ENCODE measurements at regions not wholly inside any gene's neighbourhood (a gene's known extent, or its start where the extent isn't known, plus 50 kb on each side); places are given as distances from the start of the nearest gene placed in this dataset.

DNA sequence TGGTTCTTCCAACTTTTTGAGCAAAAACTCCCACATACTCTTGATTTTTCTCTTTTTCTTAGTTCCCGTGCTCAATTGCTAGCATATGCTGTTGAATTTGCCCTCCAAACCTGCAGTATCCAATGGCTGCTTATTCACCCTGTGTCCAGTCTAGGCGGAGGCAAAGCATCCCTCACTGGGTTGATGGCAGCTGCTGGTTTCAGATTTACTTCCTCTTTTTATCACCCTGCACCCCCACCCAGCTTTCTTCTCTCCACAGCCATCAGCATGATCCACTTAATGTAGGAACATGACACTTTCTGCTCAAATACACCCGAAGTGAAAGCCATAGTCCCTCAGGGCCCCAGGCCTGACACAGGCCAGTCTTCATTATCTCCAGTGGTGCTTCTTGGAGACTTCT lies 87.6 kb upstream of the ADARB2 start:
- no peak overlapping the region for H3K4me3 ChIP-seq (ENCODE audit: low read length)
- no peak for DNase-seq (ENCODE audit: low read depth)
- TF ChIP-seq, protein P1, sequence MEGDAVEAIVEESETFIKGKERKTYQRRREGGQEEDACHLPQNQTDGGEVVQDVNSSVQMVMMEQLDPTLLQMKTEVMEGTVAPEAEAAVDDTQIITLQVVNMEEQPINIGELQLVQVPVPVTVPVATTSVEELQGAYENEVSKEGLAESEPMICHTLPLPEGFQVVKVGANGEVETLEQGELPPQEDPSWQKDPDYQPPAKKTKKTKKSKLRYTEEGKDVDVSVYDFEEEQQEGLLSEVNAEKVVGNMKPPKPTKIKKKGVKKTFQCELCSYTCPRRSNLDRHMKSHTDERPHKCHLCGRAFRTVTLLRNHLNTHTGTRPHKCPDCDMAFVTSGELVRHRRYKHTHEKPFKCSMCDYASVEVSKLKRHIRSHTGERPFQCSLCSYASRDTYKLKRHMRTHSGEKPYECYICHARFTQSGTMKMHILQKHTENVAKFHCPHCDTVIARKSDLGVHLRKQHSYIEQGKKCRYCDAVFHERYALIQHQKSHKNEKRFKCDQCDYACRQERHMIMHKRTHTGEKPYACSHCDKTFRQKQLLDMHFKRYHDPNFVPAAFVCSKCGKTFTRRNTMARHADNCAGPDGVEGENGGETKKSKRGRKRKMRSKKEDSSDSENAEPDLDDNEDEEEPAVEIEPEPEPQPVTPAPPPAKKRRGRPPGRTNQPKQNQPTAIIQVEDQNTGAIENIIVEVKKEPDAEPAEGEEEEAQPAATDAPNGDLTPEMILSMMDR (conservative IDR thresholded peaks at IDR 0.05; ENCODE audit: low read length): no peak

DNA sequence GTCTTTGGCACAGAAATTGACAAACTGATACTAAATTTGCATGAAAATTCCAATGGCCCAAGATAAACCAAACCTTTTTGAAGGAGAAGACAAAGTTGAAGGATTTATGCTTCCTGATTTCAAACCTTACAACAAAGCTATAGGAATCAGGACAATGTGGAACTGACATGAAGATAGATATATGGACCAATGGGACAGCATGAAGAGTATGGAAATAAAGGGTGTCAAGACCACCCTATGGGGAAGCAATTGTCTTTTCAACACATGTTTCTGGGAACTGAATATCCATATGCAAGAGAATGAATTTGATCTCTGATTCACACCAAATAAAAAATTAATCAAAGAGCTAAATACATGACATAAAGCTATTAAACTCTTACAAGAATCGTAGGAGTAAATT lies 77.2 kb upstream of the ADARB2 start:
- no peak overlapping the region for H3K4me3 ChIP-seq (ENCODE audit: low read length)
- DNase-seq (ENCODE audit: low read depth): no peak
- TF ChIP-seq, protein P1 (conservative IDR thresholded peaks at IDR 0.05; ENCODE audit: low read length): no peak

DNA sequence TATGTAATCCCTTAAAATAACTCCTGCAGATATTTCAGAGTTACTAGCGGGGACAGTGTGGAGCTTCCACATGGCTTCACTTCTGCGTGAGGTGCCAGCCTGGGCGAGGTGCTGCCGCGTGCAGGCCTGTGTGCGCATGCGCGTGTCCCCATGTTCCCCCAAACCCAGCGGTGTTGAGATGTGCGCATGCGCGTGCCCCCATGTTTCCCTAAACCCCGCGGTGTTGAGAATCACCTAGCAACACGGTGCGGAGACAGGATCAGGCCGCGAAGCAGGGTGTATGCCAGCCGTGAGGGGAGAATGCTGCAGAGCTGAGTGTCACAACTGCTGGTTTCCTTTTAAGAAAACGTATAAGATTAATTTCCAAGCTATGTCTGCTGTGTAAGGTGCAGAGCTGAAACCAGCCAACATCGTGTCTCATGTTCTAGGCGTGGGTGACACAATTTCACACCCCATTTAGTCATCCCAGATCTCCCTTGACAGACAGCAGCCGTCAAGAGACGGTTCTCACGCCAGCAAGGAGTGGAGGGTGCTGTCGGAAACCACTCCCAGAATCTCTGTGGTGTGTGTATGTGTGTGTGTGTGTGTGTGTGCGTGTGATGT lies 71.9 kb upstream of the ADARB2 start:
- no peak for DNase-seq (ENCODE audit: low read depth)
- TF ChIP-seq, protein P1 (conservative IDR thresholded peaks at IDR 0.05; ENCODE audit: low read length): no peak
- no peak overlapping the region for H3K4me3 ChIP-seq (ENCODE audit: low read length)

DNA sequence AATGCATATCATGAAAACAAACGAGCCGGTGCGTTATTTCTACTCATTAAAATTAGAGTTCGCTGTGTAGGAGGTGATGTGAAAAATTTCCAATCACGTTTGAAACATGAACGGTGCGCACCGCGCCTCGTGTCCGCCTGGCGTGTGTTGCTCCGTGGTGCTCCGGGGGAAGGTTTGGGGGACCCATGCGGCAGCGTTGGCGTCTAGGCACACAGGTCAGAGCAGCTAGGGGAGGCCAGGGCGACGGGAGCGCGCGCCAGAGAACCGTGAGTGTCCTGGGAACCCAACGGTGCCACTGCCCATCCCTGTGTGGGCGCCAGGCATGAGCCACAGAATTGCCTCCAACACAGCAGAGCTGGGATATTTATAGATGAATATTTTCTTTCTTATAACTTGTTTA lies 70.6 kb upstream of the ADARB2 start:
- H3K4me3 ChIP-seq (ENCODE audit: low read length): no peak overlapping the region
- no peak for DNase-seq (ENCODE audit: low read depth)
- TF ChIP-seq, protein P1 (conservative IDR thresholded peaks at IDR 0.05; ENCODE audit: low read length): no peak

DNA sequence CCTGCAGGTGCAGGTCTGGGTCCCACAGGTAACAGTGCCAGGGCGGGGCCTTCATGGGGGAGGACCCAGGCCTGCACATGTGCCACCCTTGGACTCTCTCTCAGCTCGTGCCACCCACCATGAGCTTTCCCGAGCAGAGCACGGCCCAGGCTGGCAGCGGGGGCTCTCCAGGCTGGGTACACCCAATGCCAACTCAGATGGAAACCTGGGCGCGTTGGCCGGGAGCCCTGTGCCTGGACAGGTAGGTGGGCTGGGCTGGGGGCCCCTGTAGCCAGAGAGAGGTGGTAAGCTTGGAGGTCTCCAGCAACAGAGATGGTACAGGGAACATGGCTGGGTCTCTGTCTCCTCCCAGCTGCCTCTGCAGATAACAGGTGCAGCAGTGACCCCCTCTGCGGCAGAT lies 69.9 kb upstream of the ADARB2 start:
- no peak for DNase-seq (ENCODE audit: low read depth)
- H3K4me3 ChIP-seq (ENCODE audit: low read length): no peak overlapping the region
- TF ChIP-seq, protein P1 (conservative IDR thresholded peaks at IDR 0.05; ENCODE audit: low read length): no peak

DNA sequence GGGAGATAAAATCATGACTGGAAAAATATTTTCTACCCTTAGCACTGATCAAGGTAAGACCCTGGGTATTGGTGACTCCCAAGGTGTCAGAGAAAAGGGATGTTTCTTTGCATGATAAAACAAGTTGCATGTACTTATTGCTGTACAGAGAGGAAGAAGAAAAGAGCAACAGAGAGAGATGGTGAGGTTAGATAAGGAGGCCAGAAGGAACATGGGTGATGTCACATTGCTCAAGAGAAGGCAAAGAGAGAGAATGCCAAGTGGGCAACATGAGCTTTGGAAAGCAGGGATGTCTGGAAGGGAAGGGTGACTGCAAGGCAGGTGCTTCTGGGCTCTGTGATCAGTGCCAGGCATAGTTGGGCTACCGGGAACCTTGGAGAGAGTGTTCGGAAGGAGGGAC lies 65.1 kb upstream of the ADARB2 start:
- TF ChIP-seq, protein P1 (conservative IDR thresholded peaks at IDR 0.05; ENCODE audit: low read length): no peak
- no peak overlapping the region for H3K4me3 ChIP-seq (ENCODE audit: low read length)
- no peak for DNase-seq (ENCODE audit: low read depth)

DNA sequence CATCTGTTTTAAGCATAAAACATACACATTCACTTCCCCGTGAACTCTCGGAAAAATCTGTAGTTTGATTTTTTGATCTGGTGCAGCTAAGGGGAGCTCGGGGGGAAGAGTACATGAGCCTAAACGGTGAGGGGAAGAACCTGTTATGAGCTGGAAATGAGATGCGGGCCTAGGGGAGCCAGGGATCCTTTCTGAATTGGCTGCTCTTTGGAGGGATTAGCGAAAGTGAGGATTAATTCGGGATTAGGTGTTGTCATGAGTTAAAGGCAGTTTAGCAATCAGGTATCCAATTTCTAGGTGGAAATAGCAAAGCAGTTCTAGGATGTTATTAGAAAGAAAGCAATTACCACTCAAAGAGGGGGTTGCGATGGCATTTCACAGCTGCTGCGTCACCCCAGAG lies 51.1 kb upstream of the ADARB2 start:
- TF ChIP-seq, protein P1 (conservative IDR thresholded peaks at IDR 0.05; ENCODE audit: low read length): no peak
- no peak for DNase-seq (ENCODE audit: low read depth)
- no peak overlapping the region for H3K4me3 ChIP-seq (ENCODE audit: low read length)

Measured in AG10803 (cell line).